Tibial artery (tissue), 4 donors: ENCODE measurements at regions not wholly inside any gene's neighbourhood (a gene's known extent, or its start where the extent isn't known, plus 50 kb on each side); places are given as distances from the start of the nearest gene placed in this dataset.

ENCODE experiments used
- DNase-seq, 2 donors: peaks; one replicate each; pipeline ENCODE4 v3.0.0-alpha.2; 2019
- H3K27ac ChIP-seq, 2 donors: fragments of 200-600 bp; sonication (generic) in 1 of 2; 1 replicate in 1 of 2; 2 replicates in 1 of 2; pipeline ENCODE4 v1.5.1; 2018 to 2019; ENCODE audit warnings: mild to moderate bottlenecking in 1 of 2
- H3K27me3 ChIP-seq, 2 donors: fragments of 200-600 bp; sonication (generic) in 1 of 2; one replicate each; pipeline versions ENCODE4 v1.5.1 to v1.6.0; 2016 to 2019
- H3K36me3 ChIP-seq, 3 donors: fragments of 200-600 bp; sonication (generic) in 2 of 3; one replicate each; pipeline ENCODE4 v1.5.1; 2016 to 2019; ENCODE audit warnings: mild to moderate bottlenecking in 2 of 3
- H3K4me1 ChIP-seq, 4 donors: fragments of 200-600 bp; sonication (generic) in 2 of 4; 1 replicate in 3 of 4; 2 replicates in 1 of 4; pipeline ENCODE4 v1.5.1; 2016 to 2019
- H3K4me3 ChIP-seq, 2 donors: fragments of 200-600 bp; sonication (generic) in 1 of 2; 1 replicate in 1 of 2; 2 replicates in 1 of 2; pipeline ENCODE4 v1.5.1; 2018 to 2019; ENCODE audit warnings: mild to moderate bottlenecking in 2 of 2
- H3K9me3 ChIP-seq, 3 donors: fragments of 200-600 bp; sonication (generic) in 1 of 3; one replicate each; pipeline ENCODE4 v1.5.1; 2016 to 2019
- intact Hi-C: fragments of 100-400 bp; cut with DNase I; formaldehyde crosslinking; loops from one replicate; pipeline ENCODE4 v1.15.0; 2023; ENCODE audit warnings: low total_unique reads
- TF ChIP-seq, protein P1 (sequence below), 2 experiments: fragments of 200-600 bp in 1 of 2; fragments of 450-650 bp in 1 of 2; IDR thresholded peaks; one replicate each; pipeline ENCODE4 v1.5.1; 2017 to 2019; ENCODE audit warnings: antibody characterized with exemption in 2 of 2, mild to moderate bottlenecking in 1 of 2, moderate library complexity in 1 of 2

DNA sequence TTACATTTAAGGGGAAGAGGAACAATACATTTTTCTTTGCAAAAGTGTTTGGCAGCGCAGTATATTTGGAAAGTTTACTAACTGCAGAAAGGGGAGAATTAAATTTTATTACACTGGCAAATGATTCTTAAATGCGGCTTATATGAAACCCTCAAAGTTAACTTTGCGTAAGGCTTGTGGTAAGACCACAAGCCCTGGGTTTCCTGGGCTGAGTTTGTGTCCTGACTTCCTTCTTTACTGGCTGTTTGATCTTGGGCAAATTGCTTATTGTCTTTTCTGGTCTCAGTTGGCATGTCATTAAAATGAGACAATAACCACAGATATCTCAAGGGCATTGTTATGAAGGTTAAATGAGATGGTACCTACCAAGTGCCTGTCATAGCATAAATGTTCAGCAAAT lies 106.8 kb downstream of the GLRX3 start:
- TF ChIP-seq, protein P1, sequence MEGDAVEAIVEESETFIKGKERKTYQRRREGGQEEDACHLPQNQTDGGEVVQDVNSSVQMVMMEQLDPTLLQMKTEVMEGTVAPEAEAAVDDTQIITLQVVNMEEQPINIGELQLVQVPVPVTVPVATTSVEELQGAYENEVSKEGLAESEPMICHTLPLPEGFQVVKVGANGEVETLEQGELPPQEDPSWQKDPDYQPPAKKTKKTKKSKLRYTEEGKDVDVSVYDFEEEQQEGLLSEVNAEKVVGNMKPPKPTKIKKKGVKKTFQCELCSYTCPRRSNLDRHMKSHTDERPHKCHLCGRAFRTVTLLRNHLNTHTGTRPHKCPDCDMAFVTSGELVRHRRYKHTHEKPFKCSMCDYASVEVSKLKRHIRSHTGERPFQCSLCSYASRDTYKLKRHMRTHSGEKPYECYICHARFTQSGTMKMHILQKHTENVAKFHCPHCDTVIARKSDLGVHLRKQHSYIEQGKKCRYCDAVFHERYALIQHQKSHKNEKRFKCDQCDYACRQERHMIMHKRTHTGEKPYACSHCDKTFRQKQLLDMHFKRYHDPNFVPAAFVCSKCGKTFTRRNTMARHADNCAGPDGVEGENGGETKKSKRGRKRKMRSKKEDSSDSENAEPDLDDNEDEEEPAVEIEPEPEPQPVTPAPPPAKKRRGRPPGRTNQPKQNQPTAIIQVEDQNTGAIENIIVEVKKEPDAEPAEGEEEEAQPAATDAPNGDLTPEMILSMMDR (IDR thresholded peaks at IDR 0.05): no peak
- Histone ChIP-seq H3K4me1 (no peaks in the 10 kb centered on the region), H3K27ac (no peak overlapping the region), H3K36me3 (no peaks in the 10 kb centered on the region), H3K9me3 (peaks cover 0 to 14% (median 8%) of the 10 kb centered on the region in 3 donors), H3K4me3 (no peak overlapping the region), H3K27me3 (no peaks in the 10 kb centered on the region)
- intact Hi-C loops: no loop called here
- DNase-seq: no peak

DNA sequence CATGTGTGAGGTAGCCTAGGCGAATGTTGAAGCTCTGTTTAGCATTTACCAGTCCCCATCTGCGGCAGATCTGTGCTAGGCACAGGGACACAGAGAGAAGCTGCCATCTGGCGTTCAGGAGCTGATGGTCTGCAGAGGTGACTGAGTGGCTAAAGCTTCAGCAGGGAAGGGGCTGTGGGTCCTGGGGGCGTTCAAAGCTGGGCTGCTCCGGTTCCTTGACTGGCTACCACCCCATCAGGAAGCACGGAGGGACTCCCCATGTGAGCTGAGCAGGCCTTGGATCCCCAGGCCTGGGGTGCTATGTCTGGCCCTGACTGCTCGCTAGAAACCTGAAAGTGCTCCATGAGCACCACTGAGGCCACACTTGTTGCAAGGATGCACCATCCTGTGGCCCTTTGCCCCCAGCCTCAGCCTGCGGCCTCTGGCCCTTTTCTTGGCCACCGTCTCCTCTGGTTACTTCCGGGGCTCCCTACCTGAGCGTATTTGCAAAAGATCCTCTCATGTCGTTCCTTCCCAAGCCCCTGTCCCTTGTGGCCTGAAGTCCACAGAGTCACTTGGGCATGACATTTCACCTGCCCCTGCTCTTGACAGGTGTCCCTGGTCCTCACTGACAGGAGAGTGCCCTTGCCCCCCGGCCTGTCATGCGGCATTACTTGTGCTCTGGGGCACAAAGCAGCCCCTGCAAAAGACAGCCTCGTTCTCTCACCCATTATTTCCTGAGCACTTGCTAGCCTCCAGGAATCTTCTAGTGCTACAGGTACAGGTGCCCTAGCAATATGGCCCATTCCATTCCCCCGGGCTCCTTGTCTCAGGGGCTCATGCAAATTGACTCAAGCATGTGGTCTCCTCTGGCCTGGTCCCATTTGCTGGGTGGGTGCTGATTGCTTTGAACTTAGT lies 108.1 kb downstream of the GLRX3 start:
- TF ChIP-seq, protein P1 (IDR thresholded peaks at IDR 0.05): no peak
- no peak overlapping the region for H3K27ac ChIP-seq
- intact Hi-C loops: no loop called here
- DNase-seq: no peak
- H3K36me3 ChIP-seq: no peaks in the 10 kb centered on the region
- no peaks in the 10 kb centered on the region for H3K4me1 ChIP-seq
- H3K27me3 ChIP-seq: no peaks in the 10 kb centered on the region
- H3K9me3 ChIP-seq: peaks cover 0 to 14% (median 8%) of the 10 kb centered on the region in 3 donors
- H3K4me3 ChIP-seq: no peak overlapping the region

DNA sequence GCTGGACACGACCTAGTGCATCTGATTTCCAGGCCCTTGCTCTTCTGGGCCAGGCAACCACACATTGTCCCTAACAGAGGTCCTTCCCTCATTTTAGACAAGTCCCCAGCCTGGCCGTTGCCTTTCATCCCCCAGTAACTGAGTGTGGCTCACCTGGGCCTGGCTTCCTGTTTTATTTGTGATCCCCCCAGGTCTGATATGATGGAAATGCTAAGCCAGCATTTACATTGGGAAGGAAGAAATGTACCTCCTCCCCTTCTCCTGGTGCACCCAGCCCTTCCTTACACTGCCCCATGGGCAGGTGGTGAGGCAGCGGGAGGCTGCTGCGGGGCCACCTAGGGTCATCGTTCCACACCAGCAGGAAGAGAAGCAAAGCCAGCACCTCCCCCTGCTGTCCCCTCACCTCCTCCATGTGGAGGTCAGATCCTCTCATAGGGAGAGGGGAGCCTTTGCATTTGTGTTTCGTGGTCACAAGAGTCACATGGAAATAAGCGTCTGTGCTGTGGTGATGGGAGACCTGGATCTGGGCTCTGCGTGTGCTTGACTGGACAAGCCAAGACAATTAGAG lies 108.8 kb downstream of the GLRX3 start:
- DNase-seq: no peak
- TF ChIP-seq, protein P1 (IDR thresholded peaks at IDR 0.05): no peak
- intact Hi-C loops: no loop called here

DNA sequence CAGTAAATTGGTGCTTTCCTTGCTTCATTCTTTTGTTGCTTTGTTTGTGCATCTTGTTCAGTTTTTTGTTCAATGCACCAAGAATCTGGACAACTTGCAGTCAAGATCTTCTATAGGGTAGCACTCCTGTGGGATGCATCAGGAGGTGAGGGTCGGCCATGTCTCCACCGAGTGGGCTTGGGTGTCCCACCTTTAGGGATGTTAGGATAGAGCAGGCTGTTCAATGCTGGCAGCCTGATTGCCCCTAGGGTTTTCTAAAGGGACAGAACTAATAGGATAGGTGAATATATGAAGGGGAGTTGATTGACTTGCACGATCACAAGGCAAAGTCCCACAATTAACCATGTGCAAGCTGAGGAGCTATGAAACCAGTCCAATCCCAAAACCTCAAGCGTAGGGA lies 109.9 kb downstream of the GLRX3 start:
- Histone ChIP-seq H3K4me1 (no peaks in the 10 kb centered on the region), H3K9me3 (peaks cover 0 to 11% (median 10%) of the 10 kb centered on the region in 3 donors), H3K27me3 (no peaks in the 10 kb centered on the region), H3K4me3 (no peak overlapping the region), H3K27ac (no peak overlapping the region), H3K36me3 (no peaks in the 10 kb centered on the region)
- intact Hi-C loops: no loop called here
- TF ChIP-seq, protein P1 (IDR thresholded peaks at IDR 0.05): no peak
- no peak for DNase-seq

More for the DNA sequence above, 108.8 kb downstream of the GLRX3 start:
- Histone ChIP-seq H3K36me3 (no peaks in the 10 kb centered on the region), H3K27me3 (no peaks in the 10 kb centered on the region), H3K27ac (no peak overlapping the region), H3K4me3 (no peak overlapping the region), H3K4me1 (no peaks in the 10 kb centered on the region), H3K9me3 (peaks cover 0 to 14% (median 8%) of the 10 kb centered on the region in 3 donors)

DNA sequence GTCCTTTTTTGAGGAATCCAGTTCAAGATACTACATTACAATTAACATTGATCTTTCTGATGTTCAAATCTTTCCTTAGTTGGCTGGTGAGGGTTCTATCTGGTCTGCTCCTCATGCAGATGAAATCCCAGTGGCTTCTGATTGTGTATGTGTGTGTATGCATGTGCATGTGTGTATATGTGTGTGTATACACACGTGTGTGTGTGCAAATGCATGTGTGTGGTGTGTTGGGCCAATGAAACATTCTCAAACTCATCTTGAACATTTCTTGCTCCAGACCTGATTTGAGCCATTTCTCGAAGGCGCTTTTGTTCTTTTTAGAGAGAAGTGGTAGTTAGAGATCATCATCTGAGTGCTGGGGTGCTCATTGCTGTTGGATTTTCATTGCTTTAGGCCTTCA lies 113.9 kb downstream of the GLRX3 start:
- Histone ChIP-seq H3K4me3 (no peak overlapping the region), H3K36me3 (no peaks in the 10 kb centered on the region), H3K9me3 (peaks cover 0 to 3% (median 0%) of the 10 kb centered on the region in 3 donors), H3K27ac (no peak overlapping the region), H3K27me3 (no peaks in the 10 kb centered on the region), H3K4me1 (no peaks in the 10 kb centered on the region)
- no peak for DNase-seq
- intact Hi-C loops: no loop called here
- TF ChIP-seq, protein P1 (IDR thresholded peaks at IDR 0.05): no peak
